ENCODE measurements at regions not wholly inside any gene's neighbourhood (a gene's known extent, or its start where the extent isn't known, plus 50 kb on each side); places are given as distances from the start of the nearest gene placed in this dataset.
"Not testable (repeated sequence)": the region's sequence is repeated elsewhere in the genome, so short reads cannot be mapped to it uniquely, and the experiment has no call there.

DNA sequence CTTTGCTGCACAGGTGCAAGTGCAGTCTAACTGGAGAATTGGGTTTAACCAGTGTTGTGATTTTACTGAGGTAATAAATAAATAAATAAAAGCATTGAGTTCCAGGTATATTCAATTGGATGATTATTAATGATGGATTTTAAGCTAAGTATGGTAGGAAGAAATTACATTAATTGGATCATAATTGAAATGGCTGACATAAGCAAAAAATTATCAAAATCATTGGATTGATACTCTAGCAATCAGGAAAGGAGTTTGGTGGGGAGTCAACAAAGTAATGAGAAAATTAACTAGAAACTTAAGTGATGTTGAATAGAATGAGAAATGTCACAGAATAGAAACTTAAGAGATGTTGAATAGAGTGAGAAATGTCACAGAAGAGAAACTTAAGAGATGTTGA, 981.9 kb downstream of the SI start:
- DNase-seq (ENCODE audit: low spot score), result no peak

GRCh38 chr3:164095949-164096348, 982.3 kb downstream of the SI start:
- DNase-seq (ENCODE audit: low spot score), result no peak

DNA sequence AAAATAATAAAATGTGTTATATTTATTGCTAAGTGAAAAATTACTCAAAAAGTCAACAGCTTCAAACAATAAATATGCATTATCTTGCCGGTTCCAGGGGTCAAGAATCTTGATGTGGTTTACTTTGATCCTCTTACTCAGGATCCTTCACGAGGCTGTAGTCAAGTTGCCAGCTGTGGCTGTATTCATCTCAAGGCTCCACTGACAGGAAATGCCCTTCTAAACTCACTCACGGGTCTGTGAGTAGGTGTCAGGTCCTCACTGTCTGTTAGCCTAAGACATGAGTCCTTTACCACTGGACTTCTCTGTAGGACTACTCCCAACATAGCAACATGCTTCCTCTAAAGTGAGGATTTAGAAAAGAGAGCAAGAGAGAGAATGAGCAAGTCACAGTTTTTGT, 983.0 kb downstream of the SI start:
- DNase-seq (ENCODE audit: low spot score), result no peak

DNA sequence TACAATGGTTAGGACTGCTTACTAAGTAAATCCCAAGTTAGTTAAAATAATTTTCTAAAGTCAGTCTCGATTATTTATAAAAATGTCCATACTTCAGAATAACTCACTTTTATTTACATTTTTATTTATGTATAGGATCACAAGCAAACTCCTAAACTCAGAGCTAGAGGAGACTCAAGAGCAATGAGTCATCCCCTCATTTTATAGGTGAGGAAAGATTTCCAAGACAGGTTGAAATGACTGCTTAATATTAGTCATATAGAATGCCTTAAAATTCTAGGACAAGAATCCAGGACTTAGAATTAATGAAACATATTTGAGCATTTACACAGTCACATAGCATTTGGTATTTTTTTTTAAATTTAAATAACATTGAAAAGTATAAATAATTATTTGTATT, 983.8 kb downstream of the SI start:
- no peak for DNase-seq (ENCODE audit: low spot score)

GRCh38 chr3:164080208-164080607, 998.1 kb downstream of the SI start:
- DNase-seq (ENCODE audit: low spot score), result no peak

DNA sequence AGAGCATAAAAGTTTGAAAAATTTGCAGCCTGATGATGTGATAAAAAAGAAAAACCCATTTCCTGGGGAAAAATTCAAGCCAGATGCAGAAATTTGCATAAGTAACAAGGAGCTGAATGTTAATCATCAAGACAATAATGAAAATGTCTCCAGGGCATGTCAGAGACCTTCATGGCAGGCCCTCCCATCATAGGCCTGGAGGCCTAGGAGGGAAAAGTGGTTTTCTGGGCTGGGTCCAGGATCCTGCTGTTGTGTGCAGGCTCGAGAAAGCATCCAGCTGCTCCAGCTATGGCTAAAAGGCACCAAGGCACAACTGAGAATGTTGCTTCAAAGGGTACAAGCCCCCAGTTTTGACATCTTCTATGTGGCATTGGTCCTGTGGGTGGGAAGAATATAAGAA, 1014.0 kb downstream of the SI start:
- DNase-seq (ENCODE audit: low spot score), result no peak

DNA sequence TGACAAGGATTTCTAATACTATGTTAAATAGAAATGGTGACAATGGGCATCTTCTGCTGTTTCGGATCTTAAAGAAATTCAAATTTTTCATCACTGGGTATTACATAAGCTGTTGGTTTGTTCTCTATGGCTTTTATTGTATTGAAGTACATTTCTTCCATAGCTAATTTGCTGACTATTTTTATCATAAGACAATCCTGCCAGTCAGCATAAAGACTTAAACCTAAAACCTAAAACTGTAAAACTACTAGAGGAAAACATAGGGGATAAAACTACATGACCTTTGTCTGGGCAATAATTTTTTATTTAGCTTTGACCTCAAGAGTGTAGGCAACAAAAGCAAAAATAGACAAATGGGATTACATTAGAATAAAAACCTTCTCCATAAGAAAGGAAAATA, 1017.4 kb downstream of the SI start:
- no peak for DNase-seq (ENCODE audit: low spot score)

- no peak for DNase-seq (ENCODE audit: low spot score)
Measured at GRCh38 chr3:164049847-164050246, 1028.4 kb downstream of the SI start.

GRCh38 chr3:164048451-164048850, 1029.8 kb downstream of the SI start:
- DNase-seq (ENCODE audit: low spot score), result no peak

DNA sequence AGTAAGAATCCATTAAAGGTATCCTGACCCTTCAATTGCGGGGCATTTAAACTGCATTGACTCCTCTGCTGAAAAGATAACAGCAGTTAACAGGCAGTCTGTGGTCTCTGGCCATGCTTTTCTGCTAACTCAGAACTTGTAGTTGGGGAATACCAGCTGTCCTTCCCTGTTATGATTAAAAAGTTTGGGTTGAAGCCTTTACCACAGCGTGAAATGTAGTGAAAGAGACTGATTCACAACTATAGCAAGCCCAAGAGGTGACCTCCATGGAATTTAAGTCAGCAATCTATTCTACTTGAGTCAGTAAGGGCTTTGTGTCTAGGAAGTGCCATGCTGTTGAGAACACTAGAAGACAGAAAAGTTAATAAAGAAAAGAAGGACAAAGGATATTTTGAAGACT, 1037.3 kb downstream of the SI start:
- no peak for DNase-seq (ENCODE audit: low spot score)

- DNase-seq (ENCODE audit: low spot score), result no peak
Measured at GRCh38 chr3:164030194-164030593, 1048.1 kb downstream of the SI start.

DNA sequence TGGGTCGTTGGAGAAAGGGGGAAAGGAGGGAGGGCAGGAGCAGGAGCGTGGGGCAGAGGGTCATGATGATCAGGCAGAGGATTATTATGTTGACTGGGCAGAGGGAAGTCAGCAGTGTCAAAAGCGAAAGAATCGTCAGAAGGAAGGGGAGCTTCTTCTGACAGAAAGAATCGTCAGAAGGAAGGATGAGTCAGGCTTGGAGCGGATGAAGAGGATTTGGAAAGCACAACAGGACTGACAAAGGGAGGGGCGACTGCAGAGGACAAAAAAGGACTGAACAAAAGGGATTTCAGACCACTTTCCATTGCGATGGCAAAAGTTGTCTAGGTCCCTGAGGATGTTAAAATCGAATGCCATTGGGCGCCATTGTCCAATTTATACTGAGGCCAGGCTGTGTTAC, 1053.5 kb downstream of the SI start:
- no peak for DNase-seq (ENCODE audit: low spot score)

DNA sequence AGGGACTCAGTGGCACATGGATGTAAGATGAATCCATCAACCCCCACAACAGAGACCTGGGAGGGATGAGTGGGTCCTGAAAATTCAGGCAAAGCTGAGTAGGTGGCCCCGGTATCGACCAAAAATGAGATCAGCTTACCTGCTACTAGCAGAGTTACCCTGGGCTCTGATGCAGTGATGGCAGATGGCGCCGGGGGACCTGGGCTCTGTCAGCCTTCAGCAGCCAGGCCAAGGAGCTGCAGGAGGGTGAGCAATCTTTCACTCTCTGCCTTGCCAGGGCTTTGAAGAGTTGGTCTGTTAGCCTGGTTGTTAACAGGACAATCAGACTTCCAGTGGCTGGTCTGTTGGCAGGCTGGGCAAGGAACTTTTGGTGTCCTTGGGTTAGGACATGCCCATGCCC, 1054.8 kb downstream of the SI start:
- DNase-seq (ENCODE audit: low spot score), result no peak

DNA sequence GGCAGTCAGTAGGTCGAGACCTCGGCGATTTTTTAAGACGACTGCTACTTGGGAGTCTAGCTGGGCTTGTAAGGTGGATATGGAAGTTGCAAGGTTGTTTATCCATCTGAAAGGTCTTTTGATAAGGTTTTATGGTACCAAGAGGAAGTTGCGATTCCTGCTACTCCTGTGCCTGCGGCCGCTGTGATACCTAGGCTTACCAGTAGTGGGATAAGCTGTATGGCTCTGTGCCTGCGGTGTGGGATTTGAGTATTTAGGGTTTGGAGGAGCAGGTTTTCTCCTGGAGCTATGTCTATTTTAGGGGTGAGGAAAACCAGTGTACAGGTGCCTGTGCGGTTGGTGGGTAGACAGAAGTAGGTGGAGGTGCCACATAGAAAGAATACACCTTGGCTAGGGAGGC, 1059.8 kb downstream of the SI start:
- DNase-seq (ENCODE audit: low spot score), result no peak

- DNase-seq (ENCODE audit: low spot score), result no peak
Measured at GRCh38 chr3:164007765-164008164, 1070.5 kb downstream of the SI start.

DNA sequence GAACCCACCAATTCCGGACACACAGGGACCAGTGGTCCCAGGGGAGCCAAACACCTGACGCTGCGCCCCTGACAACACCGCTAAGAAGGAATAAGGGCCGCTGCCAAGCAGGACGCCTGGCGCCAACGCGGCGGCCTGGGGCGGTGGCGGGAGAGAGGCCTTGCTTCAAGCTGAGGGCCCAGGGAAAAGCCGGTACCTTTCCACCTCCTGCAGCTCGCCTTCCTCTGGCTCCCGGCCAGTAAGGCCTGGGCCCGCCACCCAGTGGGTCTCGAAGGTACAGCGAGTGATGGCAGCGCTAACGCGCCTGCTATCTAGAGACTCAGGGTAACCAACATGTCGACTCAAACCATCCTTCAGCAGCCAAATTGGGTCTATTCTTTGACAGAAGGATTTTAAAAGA, 1074.1 kb downstream of the SI start:
- DNase-seq (ENCODE audit: low spot score), result no peak

- not testable (repeated sequence) for DNase-seq (ENCODE audit: low spot score)
Measured at GRCh38 chr3:164003016-164003415, 1075.3 kb downstream of the SI start.

DNA sequence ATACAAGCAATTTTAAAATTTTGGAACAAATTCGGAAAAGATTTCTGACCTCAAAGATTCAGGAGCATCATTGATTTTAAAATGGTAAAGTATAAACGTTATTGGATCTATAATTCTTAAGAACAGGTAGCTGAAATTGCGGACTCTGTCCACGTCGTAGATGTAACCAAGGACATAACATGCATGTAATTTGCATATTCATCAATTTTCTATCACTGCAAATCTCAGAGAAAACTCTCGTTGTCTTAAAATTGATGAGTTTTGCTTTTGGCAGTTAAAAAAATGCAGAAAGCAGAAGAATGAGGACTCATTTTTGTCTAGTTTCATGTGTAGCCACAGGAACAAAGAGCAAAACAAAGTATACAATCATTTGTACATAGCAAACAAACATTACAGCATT, 1094.4 kb downstream of the SI start:
- no peak for DNase-seq (ENCODE audit: low spot score)

DNA sequence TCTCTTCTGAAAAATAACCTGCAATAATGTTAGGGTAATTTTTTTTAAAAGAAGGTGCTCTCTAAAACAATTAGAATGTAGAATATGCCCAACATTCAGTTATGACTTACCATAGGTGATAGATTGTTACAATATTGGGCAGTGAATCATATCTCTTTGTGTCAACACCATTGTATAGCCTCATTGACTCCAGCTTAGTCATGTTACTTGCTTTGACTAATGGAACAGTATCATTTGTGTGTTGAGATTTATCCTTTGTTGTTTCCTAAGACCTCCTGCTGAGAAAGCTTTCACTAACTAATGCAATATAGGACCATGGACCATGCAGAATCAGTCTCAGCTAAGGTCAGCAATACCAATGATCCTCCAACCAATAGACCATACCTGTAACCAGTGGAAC, 1106.4 kb downstream of the SI start:
- no peak for DNase-seq (ENCODE audit: low spot score)

DNA sequence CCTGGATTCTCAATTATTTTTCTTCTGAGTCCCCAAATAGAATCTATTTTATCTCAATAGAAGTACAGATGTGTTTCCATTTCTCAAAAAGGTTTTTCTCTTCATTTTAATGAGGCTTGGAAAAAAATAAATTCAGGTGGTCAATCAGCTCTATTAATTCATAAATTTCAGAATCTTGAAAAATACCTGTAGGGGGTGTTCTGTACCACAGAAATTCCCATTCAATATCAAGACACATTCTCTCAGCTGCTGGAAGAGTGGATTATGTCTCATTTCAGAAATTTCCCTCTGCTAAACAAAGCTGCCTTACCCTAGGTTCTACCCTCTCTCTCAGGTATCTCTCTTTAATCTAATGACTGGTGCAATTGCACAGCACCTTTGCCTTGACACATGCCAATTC, 1121.2 kb downstream of the SI start:
- DNase-seq (ENCODE audit: low spot score), result no peak

DNA sequence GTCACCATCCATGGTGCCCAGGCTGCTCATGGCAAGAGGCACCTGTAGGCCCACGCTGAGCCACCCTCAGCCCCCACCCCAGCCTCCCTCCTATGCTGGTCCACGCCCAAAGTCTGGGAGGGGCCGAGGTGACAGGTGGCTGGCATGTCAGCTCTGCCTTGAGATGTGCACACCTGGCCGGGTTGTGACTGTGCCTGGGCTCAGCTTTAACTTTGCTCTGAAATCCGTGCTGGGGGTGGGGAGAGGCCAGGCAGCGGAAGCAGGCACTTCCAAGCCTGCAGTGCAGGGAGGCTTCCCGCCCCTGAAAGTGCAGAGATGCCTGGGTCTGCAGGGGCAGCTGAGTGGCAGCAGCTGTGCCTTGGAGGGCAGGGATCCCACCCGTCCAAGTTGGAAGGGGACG, 1124.8 kb downstream of the SI start:
- DNase-seq (ENCODE audit: low spot score), result no peak

DNA sequence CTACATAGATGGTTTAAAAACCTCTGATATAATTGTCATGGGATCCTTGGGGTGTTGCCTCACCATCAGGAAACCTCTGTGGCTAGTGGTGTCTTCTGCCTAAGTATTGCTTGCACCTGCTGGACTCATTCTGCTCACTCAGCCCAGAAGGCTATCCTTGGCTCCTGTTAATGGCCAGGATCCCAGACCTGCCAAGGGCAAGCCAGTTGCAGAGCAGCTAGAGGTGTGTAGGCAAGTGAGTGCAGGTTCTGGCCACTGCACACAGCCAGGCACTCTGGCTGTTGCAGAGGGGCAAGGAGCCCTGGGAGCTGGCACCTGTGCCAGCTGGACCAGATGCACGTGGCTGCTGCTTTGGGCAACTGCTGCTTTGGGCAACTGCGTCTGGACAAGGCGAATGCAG, 1125.8 kb downstream of the SI start:
- no peak for DNase-seq (ENCODE audit: low spot score)

GRCh38 chr3:163951397-163951987, 1126.8 kb downstream of the SI start:
- peak; percentile 36 for DNase-seq (ENCODE audit: low spot score)

DNA sequence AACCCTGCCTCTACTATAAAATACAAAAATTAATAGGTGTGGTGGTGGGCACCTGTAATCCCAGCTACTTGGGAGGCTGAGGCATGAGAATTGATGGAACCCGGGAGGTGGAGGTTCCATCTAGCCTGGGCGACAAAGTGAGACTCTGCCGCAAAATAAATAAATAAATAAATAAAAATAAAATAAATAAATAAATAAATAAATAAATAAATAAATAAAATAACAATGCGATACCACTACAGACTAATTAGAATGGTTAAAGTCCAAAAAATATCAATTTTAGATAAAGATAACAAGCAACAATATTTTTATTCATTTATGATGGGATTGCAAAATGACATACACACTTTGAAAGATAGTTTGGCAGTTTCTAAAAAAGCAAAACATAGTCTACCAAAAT, 1131.5 kb downstream of the SI start:
- no peak for DNase-seq (ENCODE audit: low spot score)

DNA sequence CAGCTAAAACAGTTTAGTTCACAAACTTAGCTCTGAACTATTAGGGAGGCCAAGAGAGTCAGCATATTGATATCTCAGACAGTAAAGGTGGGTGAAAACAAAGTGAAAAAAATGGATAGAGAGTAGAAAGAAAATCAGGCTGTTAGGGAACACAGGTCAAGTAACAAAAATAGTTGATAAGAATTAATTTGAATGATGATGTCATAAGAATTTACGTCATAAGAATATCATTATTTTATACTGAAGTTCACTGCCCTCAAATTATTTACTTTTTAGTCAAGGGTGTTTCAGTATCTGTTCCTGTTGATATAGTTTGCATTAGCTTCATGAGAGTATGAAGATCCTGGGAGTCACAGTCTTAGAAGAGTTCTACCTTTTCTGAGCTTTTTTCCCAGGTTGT, 1134.6 kb downstream of the SI start:
- DNase-seq (ENCODE audit: low spot score), result no peak
